Trophoblast cell (in vitro differentiated cells and primary cell): ENCODE measurements at regions not wholly inside any gene's neighbourhood (a gene's known extent, or its start where the extent isn't known, plus 50 kb on each side); places are given as distances from the start of the nearest gene placed in this dataset.

Source experiments
- DNase-seq, 2 donors: peaks; one replicate each; pipeline ENCODE4 v3.0.0-alpha.2; 2016
- H2AFZ ChIP-seq: 2 replicates; pipeline ENCODE4 v1.6.1; 2013; ENCODE audit warnings: low read length, moderate library complexity, mild to moderate bottlenecking; ENCODE audit not compliant: insufficient read depth, poor library complexity
- H2AK5ac ChIP-seq: 2 replicates; pipeline ENCODE4 v1.6.1; 2013; ENCODE audit warnings: mild to moderate bottlenecking, low read length
- H2BK120ac ChIP-seq: 2 replicates; pipeline ENCODE4 v1.6.1; 2013; ENCODE audit warnings: low read length, mild to moderate bottlenecking, moderate library complexity; ENCODE audit not compliant: insufficient read depth, poor library complexity
- H2BK12ac ChIP-seq: 2 replicates; pipeline ENCODE4 v1.6.1; 2013; ENCODE audit warnings: mild to moderate bottlenecking, low read length, moderate library complexity
- H2BK5ac ChIP-seq: 2 replicates; pipeline ENCODE4 v1.6.1; 2013; ENCODE audit warnings: low read length, low read depth, moderate library complexity, mild to moderate bottlenecking; ENCODE audit not compliant: poor library complexity
- H3K14ac ChIP-seq: 2 replicates; pipeline ENCODE4 v1.6.1; 2013; ENCODE audit warnings: mild to moderate bottlenecking, low read length
- H3K18ac ChIP-seq: 2 replicates; pipeline ENCODE4 v1.6.1; 2013; ENCODE audit warnings: mild to moderate bottlenecking, low read length
- H3K23ac ChIP-seq: 2 replicates; pipeline ENCODE4 v1.6.1; 2013; ENCODE audit warnings: low read length
- H3K27ac ChIP-seq: 2 replicates; pipeline ENCODE4 v1.5.1; 2013; ENCODE audit warnings: low read depth, mild to moderate bottlenecking, inconsistent platforms, low read length, moderate library complexity
- H3K27me3 ChIP-seq: 2 replicates; pipeline ENCODE4 v1.6.1; 2013; ENCODE audit warnings: inconsistent platforms, mild to moderate bottlenecking, low read length, moderate library complexity; ENCODE audit not compliant: insufficient read depth
- H3K36me3 ChIP-seq, 2 experiments: 1 replicate in 1 of 2; 2 replicates in 1 of 2; pipeline ENCODE4 v1.6.1; 2013; ENCODE audit warnings: low read length in 2 of 2, mild to moderate bottlenecking in 2 of 2, moderate library complexity in 1 of 2; ENCODE audit not compliant: insufficient read depth in 2 of 2, control insufficient read depth in 1 of 2
- H3K4ac ChIP-seq: 2 replicates; pipeline ENCODE4 v1.6.1; 2013; ENCODE audit warnings: low read depth, mild to moderate bottlenecking, low read length, moderate library complexity
- H3K4me1 ChIP-seq, 2 experiments: 1 replicate in 1 of 2; 2 replicates in 1 of 2; pipeline ENCODE4 v1.6.1; 2013; ENCODE audit warnings: low read length in 2 of 2, mild to moderate bottlenecking in 2 of 2, moderate library complexity in 1 of 2; ENCODE audit not compliant: insufficient read depth in 2 of 2, control insufficient read depth in 1 of 2
- H3K4me2 ChIP-seq: 2 replicates; pipeline ENCODE4 v1.6.1; 2013; ENCODE audit warnings: inconsistent platforms, mild to moderate bottlenecking, low read length, moderate library complexity
- H3K4me3 ChIP-seq: 2 replicates; pipeline ENCODE4 v1.5.1; 2013; ENCODE audit warnings: mild to moderate bottlenecking, low read depth, low read length, inconsistent platforms
- H3K79me1 ChIP-seq: one replicate; pipeline ENCODE4 v1.6.1; 2013; ENCODE audit warnings: low read length
- H3K79me2 ChIP-seq: 2 replicates; pipeline ENCODE4 v1.6.1; 2013; ENCODE audit warnings: low read length, mild to moderate bottlenecking; ENCODE audit not compliant: control insufficient read depth, insufficient read depth, poor library complexity
- H3K9ac ChIP-seq: 2 replicates; pipeline ENCODE4 v1.6.1; 2013; ENCODE audit warnings: mild to moderate bottlenecking, low read length
- H3K9me3 ChIP-seq: 2 replicates; pipeline ENCODE4 v1.6.1; 2013; ENCODE audit warnings: low read depth, mild to moderate bottlenecking, control low read depth, inconsistent platforms, low read length; ENCODE audit not compliant: insufficient read depth
- H4K12ac ChIP-seq: 2 replicates; pipeline ENCODE4 v1.6.1; 2013; ENCODE audit warnings: low read depth, mild to moderate bottlenecking, low read length, moderate library complexity
- H4K8ac ChIP-seq: 2 replicates; pipeline ENCODE4 v1.6.1; 2013; ENCODE audit warnings: low read depth, mild to moderate bottlenecking, low read length, moderate library complexity
- H4K91ac ChIP-seq: one replicate; pipeline ENCODE4 v1.6.1; 2013; ENCODE audit warnings: low read depth, mild to moderate bottlenecking, low read length, moderate library complexity
- WGBS: extraction: QIAGEN DNeasy Blood & Tissue Kit; methylation state at CpG from one replicate; pipeline ENCODE4 v1.1.7; 2013; ENCODE audit warnings: missing lambda C conversion rate; ENCODE audit not compliant: insufficient read length, insufficient coverage; ENCODE audit errors: extremely low coverage; 5-methylcytosine and 5-hydroxymethylcytosine counted together

GRCh38 chr20:12644461-12644860 is 364.3 kb upstream of the SPTLC3 start:
- WGBS = no CpG with 5 or more reads among the region's 2 CpGs
- Histone ChIP-seq H3K23ac (no peak overlapping the region), H3K9me3 (peaks cover 2% of the 10 kb centered on the region), H3K36me3 (no peaks in the 10 kb centered on the region), H3K9ac (no peak overlapping the region), H3K4me1 (no peaks in the 10 kb centered on the region), H3K4me3 (no peak overlapping the region), H2BK5ac (no peak overlapping the region), H2BK12ac (no peak overlapping the region), H3K18ac (no peak overlapping the region), H4K91ac (no peak overlapping the region), H4K12ac (no peak overlapping the region), H2AFZ (no peak overlapping the region), H3K79me2 (no peaks in the 10 kb centered on the region), H4K8ac (no peak overlapping the region), H3K4ac (no peak overlapping the region), H3K4me2 (no peak overlapping the region), H3K27ac (no peak overlapping the region), H2AK5ac (no peak overlapping the region), H3K79me1 (no peaks in the 10 kb centered on the region), H3K14ac (no peak overlapping the region), H2BK120ac (no peak overlapping the region), H3K27me3 (no peaks in the 10 kb centered on the region)
- no peak for DNase-seq

- H3K14ac ChIP-seq = no peak overlapping the region
- H2AFZ ChIP-seq = no peak overlapping the region
- no peak overlapping the region for H2BK12ac ChIP-seq
- no peak overlapping the region for H3K27ac ChIP-seq
- H2BK120ac ChIP-seq = no peak overlapping the region
- H3K9ac ChIP-seq = no peak overlapping the region
- H3K79me1 ChIP-seq = no peaks in the 10 kb centered on the region
- DNase-seq = no peak
- H3K4ac ChIP-seq = no peak overlapping the region
- no peaks in the 10 kb centered on the region for H3K79me2 ChIP-seq
- no peak overlapping the region for H4K91ac ChIP-seq
- H3K18ac ChIP-seq = no peak overlapping the region
- H4K8ac ChIP-seq = no peak overlapping the region
- no peaks in the 10 kb centered on the region for H3K9me3 ChIP-seq
- H3K36me3 ChIP-seq = no peaks in the 10 kb centered on the region
- H2AK5ac ChIP-seq = no peak overlapping the region
- no peak overlapping the region for H3K4me2 ChIP-seq
- H2BK5ac ChIP-seq = no peak overlapping the region
- WGBS = no CpG with 5 or more reads among the region's 2 CpGs
- H3K27me3 ChIP-seq = no peaks in the 10 kb centered on the region
- no peaks in the 10 kb centered on the region for H3K4me1 ChIP-seq
- H3K23ac ChIP-seq = no peak overlapping the region
- H4K12ac ChIP-seq = no peak overlapping the region
- no peak overlapping the region for H3K4me3 ChIP-seq
Measured at GRCh38 chr20:12649234-12649633, 359.5 kb upstream of the SPTLC3 start.

GRCh38 chr20:12653642-12654041 is 355.1 kb upstream of the SPTLC3 start:
- no peak overlapping the region for H2AK5ac ChIP-seq
- no peak overlapping the region for H3K14ac ChIP-seq
- no peak overlapping the region for H3K4me2 ChIP-seq
- H3K23ac ChIP-seq = no peak overlapping the region
- H3K79me2 ChIP-seq = no peaks in the 10 kb centered on the region
- no peak overlapping the region for H3K4me3 ChIP-seq
- H2BK12ac ChIP-seq = no peak overlapping the region
- no peak overlapping the region for H3K4ac ChIP-seq
- no peak overlapping the region for H2BK120ac ChIP-seq
- H4K12ac ChIP-seq = no peak overlapping the region
- no peak overlapping the region for H2BK5ac ChIP-seq
- H4K8ac ChIP-seq = no peak overlapping the region
- H3K27me3 ChIP-seq = no peaks in the 10 kb centered on the region
- H4K91ac ChIP-seq = no peak overlapping the region
- H3K79me1 ChIP-seq = no peaks in the 10 kb centered on the region
- no peaks in the 10 kb centered on the region for H3K36me3 ChIP-seq
- H3K18ac ChIP-seq = no peak overlapping the region
- no peak for DNase-seq
- H3K27ac ChIP-seq = no peak overlapping the region
- H3K9me3 ChIP-seq = no peaks in the 10 kb centered on the region
- H3K4me1 ChIP-seq = no peaks in the 10 kb centered on the region
- H3K9ac ChIP-seq = no peak overlapping the region
- H2AFZ ChIP-seq = no peak overlapping the region

DNA sequence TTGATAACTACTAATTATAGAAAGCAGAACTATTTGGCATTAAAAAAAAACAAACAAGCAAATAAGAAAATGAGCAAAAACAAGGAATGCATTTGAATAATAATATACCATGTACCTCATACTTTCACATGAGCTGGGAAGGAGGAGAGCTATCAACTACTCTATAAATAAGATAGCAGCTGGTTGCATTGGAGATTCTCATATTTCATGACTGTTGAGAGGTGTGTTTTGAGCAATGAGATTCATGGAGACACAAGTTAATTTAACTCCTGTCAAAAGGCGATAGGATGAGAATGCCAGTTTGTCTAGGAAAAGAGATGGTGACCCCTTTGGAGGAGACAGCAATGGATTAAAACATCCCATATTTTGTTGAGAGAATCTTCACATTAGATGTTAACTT is 348.8 kb upstream of the SPTLC3 start:
- Histone ChIP-seq H4K8ac (no peak overlapping the region), H3K9me3 (no peaks in the 10 kb centered on the region), H3K14ac (no peak overlapping the region), H3K9ac (no peak overlapping the region), H3K4ac (no peak overlapping the region), H3K18ac (no peak overlapping the region), H3K79me1 (no peaks in the 10 kb centered on the region), H3K4me1 (no peaks in the 10 kb centered on the region), H2AK5ac (no peak overlapping the region), H3K27ac (no peak overlapping the region), H3K4me3 (no peak overlapping the region), H3K4me2 (no peak overlapping the region), H3K36me3 (no peaks in the 10 kb centered on the region), H2BK5ac (no peak overlapping the region), H3K27me3 (no peaks in the 10 kb centered on the region), H3K23ac (no peak overlapping the region), H4K91ac (no peak overlapping the region), H2BK12ac (no peak overlapping the region), H4K12ac (no peak overlapping the region), H2BK120ac (no peak overlapping the region), H2AFZ (no peak overlapping the region), H3K79me2 (no peaks in the 10 kb centered on the region)
- DNase-seq = no peak
- no CpG with 5 or more reads among the region's 1 CpG for WGBS

GRCh38 chr20:12660918-12661317 is 347.9 kb upstream of the SPTLC3 start:
- Histone ChIP-seq H2BK12ac (no peak overlapping the region), H3K27me3 (no peaks in the 10 kb centered on the region), H3K4me3 (no peak overlapping the region), H3K9ac (no peak overlapping the region), H3K79me1 (no peaks in the 10 kb centered on the region), H3K18ac (no peak overlapping the region), H3K14ac (no peak overlapping the region), H2BK5ac (no peak overlapping the region), H3K9me3 (no peaks in the 10 kb centered on the region), H2BK120ac (no peak overlapping the region), H3K4me1 (no peaks in the 10 kb centered on the region), H2AFZ (no peak overlapping the region), H3K4ac (no peak overlapping the region), H3K23ac (no peak overlapping the region), H3K27ac (no peak overlapping the region), H2AK5ac (no peak overlapping the region), H4K8ac (no peak overlapping the region), H3K4me2 (no peak overlapping the region), H3K79me2 (no peaks in the 10 kb centered on the region), H4K91ac (no peak overlapping the region), H3K36me3 (no peaks in the 10 kb centered on the region), H4K12ac (no peak overlapping the region)
- no peak for DNase-seq
- WGBS = no CpG with 5 or more reads among the region's 2 CpGs
